Breast epithelium (tissue), 3 donors: ENCODE measurements at regions not wholly inside any gene's neighbourhood (a gene's known extent, or its start where the extent isn't known, plus 50 kb on each side); places are given as distances from the start of the nearest gene placed in this dataset.

Source experiments
- CTCF ChIP-seq, 3 donors: fragments of 450-650 bp; IDR thresholded peaks; one replicate each; pipeline ENCODE4 v1.5.1; 2016 to 2017; ENCODE audit warnings: antibody characterized with exemption in 3 of 3, mild to moderate bottlenecking in 3 of 3, moderate library complexity in 3 of 3
- POLR2A ChIP-seq: fragments of 450-650 bp; IDR thresholded peaks from one replicate; pipeline ENCODE4 v1.6.1; 2016; ENCODE audit warnings: antibody characterized with exemption, mild to moderate bottlenecking, moderate library complexity
- POLR2AphosphoS5 ChIP-seq, 3 donors: sonication (generic); formaldehyde crosslinking; IDR thresholded peaks; one replicate each; pipeline ENCODE4 v1.6.1; 2017; ENCODE audit warnings: antibody characterized with exemption in 3 of 3

GRCh38 chr14:42523666-42524065 is 917.0 kb downstream of the LRFN5 start:
- no peak for TF ChIP-seq CTCF (IDR thresholded peaks at IDR 0.05)
- TF ChIP-seq POLR2A: no peak
- TF ChIP-seq POLR2AphosphoS5 (IDR thresholded peaks at IDR 0.05): no peak
